Spleen (tissue), 7 donors: ENCODE measurements at regions not wholly inside any gene's neighbourhood (a gene's known extent, or its start where the extent isn't known, plus 50 kb on each side); places are given as distances from the start of the nearest gene placed in this dataset.

Experiments used
- POLR2A ChIP-seq, 3 donors: fragments of 450-650 bp; IDR thresholded peaks; one replicate each; pipeline ENCODE4 v1.5.1; 2017; ENCODE audit warnings: antibody characterized with exemption in 3 of 3, mild to moderate bottlenecking in 1 of 3
- POLR2AphosphoS5 ChIP-seq, 3 donors: sonication (generic); formaldehyde crosslinking; IDR thresholded peaks; one replicate each; pipeline ENCODE4 v1.5.1; 2017; ENCODE audit warnings: antibody characterized with exemption in 3 of 3
- TF ChIP-seq, protein P1 (sequence below), 11 experiments: fragments of 200-600 bp in 7 of 11; fragments of 450-650 bp in 4 of 11; sonication (generic) in 4 of 11; IDR thresholded peaks in 8 of 11; conservative IDR thresholded peaks in 3 of 11; 1 replicate in 7 of 11; 2 replicates in 4 of 11; pipeline versions ENCODE4 v1.4.0 to v1.8.0; 2016 to 2021; ENCODE audit warnings: antibody characterized with exemption in 11 of 11, inconsistent platforms in 4 of 11, mild to moderate bottlenecking in 1 of 11
- donor health status: DM: no; HTN: no; CAD: no; lungs with moderate emphysema.
- donor health status: DM: no; HTN: no; CAD: no.
- donor health status: DM: no; HTN: no; CAD: no.

DNA sequence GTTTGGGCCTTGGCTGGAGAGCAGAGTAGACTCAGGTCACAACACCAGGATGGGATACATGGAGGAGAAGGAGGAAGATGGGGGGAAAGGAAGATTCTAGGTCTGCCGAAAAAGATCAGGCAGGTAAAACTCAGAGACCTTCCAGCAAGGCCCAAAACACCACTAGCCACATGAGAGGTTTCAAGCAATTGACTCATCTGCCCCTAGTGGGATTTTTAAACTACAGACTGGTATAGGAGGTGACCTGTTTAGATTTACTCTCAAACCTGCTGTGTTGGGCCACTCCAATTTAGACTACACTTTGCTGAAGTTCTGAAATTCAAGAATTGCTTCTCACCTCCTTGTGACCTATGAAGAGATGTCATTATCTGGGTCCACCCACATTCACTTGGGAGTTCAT, 236.9 kb upstream of the SASH1 start:
- TF ChIP-seq, protein P1, sequence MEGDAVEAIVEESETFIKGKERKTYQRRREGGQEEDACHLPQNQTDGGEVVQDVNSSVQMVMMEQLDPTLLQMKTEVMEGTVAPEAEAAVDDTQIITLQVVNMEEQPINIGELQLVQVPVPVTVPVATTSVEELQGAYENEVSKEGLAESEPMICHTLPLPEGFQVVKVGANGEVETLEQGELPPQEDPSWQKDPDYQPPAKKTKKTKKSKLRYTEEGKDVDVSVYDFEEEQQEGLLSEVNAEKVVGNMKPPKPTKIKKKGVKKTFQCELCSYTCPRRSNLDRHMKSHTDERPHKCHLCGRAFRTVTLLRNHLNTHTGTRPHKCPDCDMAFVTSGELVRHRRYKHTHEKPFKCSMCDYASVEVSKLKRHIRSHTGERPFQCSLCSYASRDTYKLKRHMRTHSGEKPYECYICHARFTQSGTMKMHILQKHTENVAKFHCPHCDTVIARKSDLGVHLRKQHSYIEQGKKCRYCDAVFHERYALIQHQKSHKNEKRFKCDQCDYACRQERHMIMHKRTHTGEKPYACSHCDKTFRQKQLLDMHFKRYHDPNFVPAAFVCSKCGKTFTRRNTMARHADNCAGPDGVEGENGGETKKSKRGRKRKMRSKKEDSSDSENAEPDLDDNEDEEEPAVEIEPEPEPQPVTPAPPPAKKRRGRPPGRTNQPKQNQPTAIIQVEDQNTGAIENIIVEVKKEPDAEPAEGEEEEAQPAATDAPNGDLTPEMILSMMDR (IDR thresholded peaks at IDR 0.05 in 8 of 11, conservative IDR thresholded peaks at IDR 0.05 in 3 of 11) = no peak
- TF ChIP-seq POLR2A (IDR thresholded peaks at IDR 0.05) = no peak
- TF ChIP-seq POLR2AphosphoS5 (IDR thresholded peaks at IDR 0.05) = no peak
